HUES64 (cell line): ENCODE measurements at regions not wholly inside any gene's neighbourhood (a gene's known extent, or its start where the extent isn't known, plus 50 kb on each side); places are given as distances from the start of the nearest gene placed in this dataset.

ENCODE experiments used
- H3K27ac ChIP-seq: 2 replicates; pipeline ENCODE4 v1.7.0; 2013; ENCODE audit warnings: low read depth, low read length, inconsistent platforms
- H3K27me3 ChIP-seq: 2 replicates; pipeline ENCODE4 v1.6.1; 2013; ENCODE audit warnings: mild to moderate bottlenecking, low read length; ENCODE audit not compliant: insufficient read depth
- H3K36me3 ChIP-seq: 2 replicates; pipeline ENCODE4 v1.6.1; 2013; ENCODE audit warnings: mild to moderate bottlenecking, low read length; ENCODE audit not compliant: insufficient read depth
- H3K4me1 ChIP-seq: 2 replicates; pipeline ENCODE4 v1.6.1; 2013; ENCODE audit warnings: mild to moderate bottlenecking, low read length, moderate library complexity; ENCODE audit not compliant: insufficient read depth
- H3K4me3 ChIP-seq: 2 replicates; pipeline ENCODE4 v1.5.1; 2013; ENCODE audit warnings: mild to moderate bottlenecking, low read length, moderate library complexity
- H3K9ac ChIP-seq: 2 replicates; pipeline ENCODE4 v1.6.1; 2013; ENCODE audit warnings: mild to moderate bottlenecking, low read depth, low read length
- H3K9me3 ChIP-seq: 2 replicates; pipeline ENCODE4 v1.6.1; 2013; ENCODE audit warnings: low read depth, low read length; ENCODE audit not compliant: insufficient read depth
- WGBS: fragments of 150-250, 120-280 bp; methylation state at CpG from one replicate; pipeline ENCODE4 v1.1.7; 2013; ENCODE audit warnings: missing lambda C conversion rate; 5-methylcytosine and 5-hydroxymethylcytosine counted together

GRCh38 chr14:31987721-31988120 lies 89.4 kb upstream of the ARHGAP5 start:
- Histone ChIP-seq H3K9ac (no peak overlapping the region), H3K4me1 (peaks cover 17% of the 10 kb centered on the region; the same call in 1 of the 2 replicates), H3K9me3 (peaks cover 2% of the 10 kb centered on the region; the same call in 1 of the 2 replicates), H3K4me3 (no peak overlapping the region), H3K27me3 (no peaks in the 10 kb centered on the region), H3K27ac (no peak overlapping the region), H3K36me3 (no peaks in the 10 kb centered on the region)
- WGBS, result 82% methylated on average over 1 of the region's 1 CpG

- Histone ChIP-seq H3K4me1 (peaks cover 17% of the 10 kb centered on the region; the same call in 1 of the 2 replicates), H3K36me3 (no peaks in the 10 kb centered on the region), H3K9ac (no peak overlapping the region), H3K9me3 (no peaks in the 10 kb centered on the region), H3K4me3 (no peak overlapping the region), H3K27ac (no peak overlapping the region), H3K27me3 (no peaks in the 10 kb centered on the region)
- WGBS, result 38% methylated on average over 1 of the region's 1 CpG
Observed at GRCh38 chr14:31988244-31988643, 88.9 kb upstream of the ARHGAP5 start.

GRCh38 chr14:31990183-31990857 lies 86.8 kb upstream of the ARHGAP5 start:
- no peak overlapping the region for H3K9ac ChIP-seq
- H3K27ac ChIP-seq, result no peak overlapping the region
- no peaks in the 10 kb centered on the region for H3K36me3 ChIP-seq
- H3K9me3 ChIP-seq, result no peaks in the 10 kb centered on the region
- no peak overlapping the region for H3K4me3 ChIP-seq
- 79% methylated on average over 5 of the region's 6 CpGs for WGBS
- H3K27me3 ChIP-seq, result no peaks in the 10 kb centered on the region
- H3K4me1 ChIP-seq, result peaks cover 17% of the 10 kb centered on the region; the same call in 1 of the 2 replicates

DNA sequence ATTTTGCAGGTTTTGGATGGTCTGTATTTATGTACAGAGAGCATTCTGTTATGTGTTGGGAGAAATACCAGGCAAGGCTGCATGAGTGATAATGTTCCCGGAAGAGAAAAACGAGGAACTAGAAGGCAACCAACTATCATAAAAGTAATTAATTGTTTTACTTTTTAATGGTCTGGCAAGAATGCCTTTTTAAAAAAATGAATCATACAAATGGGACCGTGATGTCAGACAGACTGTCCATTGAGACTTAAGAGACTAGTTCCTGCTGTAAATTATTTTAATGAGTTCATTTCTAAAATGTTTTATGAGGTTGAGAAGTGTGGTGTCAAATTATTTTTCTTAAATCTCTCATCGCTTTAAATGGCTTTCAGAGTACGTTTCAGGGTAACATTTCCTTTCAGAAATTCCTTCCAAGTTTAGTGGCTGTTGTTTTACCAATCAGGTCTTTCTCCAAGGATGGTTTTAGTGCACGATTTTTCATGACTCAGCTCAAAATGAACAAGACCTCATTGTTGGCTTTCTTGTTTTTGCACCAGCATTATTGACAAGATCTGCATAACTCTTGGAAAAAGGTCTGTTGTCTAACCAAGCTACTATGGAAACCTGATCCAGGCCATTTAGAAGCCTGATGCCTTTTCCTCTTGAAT lies 86.1 kb upstream of the ARHGAP5 start:
- H3K36me3 ChIP-seq, result no peaks in the 10 kb centered on the region
- 94% methylated on average over 5 of the region's 6 CpGs for WGBS
- no peaks in the 10 kb centered on the region for H3K27me3 ChIP-seq
- no peak overlapping the region for H3K9ac ChIP-seq
- peaks cover 17% of the 10 kb centered on the region; the same call in 1 of the 2 replicates for H3K4me1 ChIP-seq
- H3K9me3 ChIP-seq, result no peaks in the 10 kb centered on the region
- no peak overlapping the region for H3K4me3 ChIP-seq
- H3K27ac ChIP-seq, result no peak overlapping the region

DNA sequence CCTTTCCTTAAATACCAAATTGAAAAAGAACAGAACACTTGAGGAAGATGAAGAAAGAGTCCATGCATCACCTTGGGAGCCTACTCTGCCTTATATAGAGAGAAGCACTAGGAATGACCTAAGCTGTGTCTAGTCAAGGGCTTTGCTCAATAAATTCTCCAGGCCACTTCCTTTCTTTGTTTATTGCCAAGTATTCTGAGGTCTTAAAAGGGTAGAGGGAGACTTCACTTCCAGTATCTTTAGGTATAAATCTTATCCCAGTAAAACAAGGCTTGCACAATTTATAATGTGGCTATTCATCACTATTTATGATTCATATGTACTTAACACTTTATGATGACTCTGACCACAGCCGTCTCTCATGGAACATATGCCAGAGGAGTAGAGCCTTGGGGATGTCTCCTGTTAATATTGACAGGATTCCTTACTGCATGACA lies 85.1 kb upstream of the ARHGAP5 start:
- H3K27me3 ChIP-seq, result no peaks in the 10 kb centered on the region
- no peaks in the 10 kb centered on the region for H3K36me3 ChIP-seq
- no peaks in the 10 kb centered on the region for H3K9me3 ChIP-seq
- H3K9ac ChIP-seq, result no peak overlapping the region
- no peak overlapping the region for H3K27ac ChIP-seq
- peaks cover 17% of the 10 kb centered on the region; the same call in 1 of the 2 replicates for H3K4me1 ChIP-seq
- 100% methylated on average over 1 of the region's 1 CpG for WGBS
- no peak overlapping the region for H3K4me3 ChIP-seq

DNA sequence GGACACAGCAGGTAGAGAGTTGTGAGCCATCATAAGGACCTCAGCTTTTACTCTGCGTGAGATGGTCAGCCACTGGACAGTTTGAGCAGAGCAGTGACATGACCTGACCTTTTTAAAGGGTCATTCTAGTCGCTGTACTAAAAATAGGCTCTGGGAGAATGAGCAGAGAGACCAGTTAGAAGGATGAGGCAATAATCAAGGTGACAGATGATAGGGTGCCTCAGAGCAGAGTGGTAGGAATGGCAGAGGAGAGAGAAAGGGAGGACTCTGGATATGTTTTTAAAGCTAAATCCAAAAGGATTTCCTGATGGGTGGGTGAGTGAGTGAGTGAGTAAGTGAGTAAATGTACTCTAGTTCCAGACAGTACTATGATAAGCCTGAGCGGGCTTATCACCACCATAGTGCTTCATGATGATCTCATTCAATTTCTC lies 83.6 kb upstream of the ARHGAP5 start:
- WGBS, result 89% methylated on average over 3 of the region's 3 CpGs
- H3K9ac ChIP-seq, result no peak overlapping the region
- H3K4me3 ChIP-seq, result no peak overlapping the region
- H3K27me3 ChIP-seq, result no peaks in the 10 kb centered on the region
- H3K4me1 ChIP-seq, result peaks cover 17% of the 10 kb centered on the region; the same call in 1 of the 2 replicates
- H3K9me3 ChIP-seq, result no peaks in the 10 kb centered on the region
- no peaks in the 10 kb centered on the region for H3K36me3 ChIP-seq
- H3K27ac ChIP-seq, result no peak overlapping the region

GRCh38 chr14:31994391-31995033 lies 82.6 kb upstream of the ARHGAP5 start:
- WGBS, result 74% methylated on average over 3 of the region's 3 CpGs
- Histone ChIP-seq H3K27ac (no peak overlapping the region), H3K4me3 (no peak overlapping the region), H3K9me3 (no peaks in the 10 kb centered on the region), H3K9ac (no peak overlapping the region), H3K36me3 (no peaks in the 10 kb centered on the region), H3K27me3 (no peaks in the 10 kb centered on the region), H3K4me1 (peaks cover 17% of the 10 kb centered on the region; the same call in 1 of the 2 replicates)

GRCh38 chr14:32003585-32003984 lies 73.5 kb upstream of the ARHGAP5 start:
- Histone ChIP-seq H3K4me1 (peaks cover 4% of the 10 kb centered on the region; the same call in 1 of the 2 replicates), H3K27me3 (no peaks in the 10 kb centered on the region), H3K36me3 (no peaks in the 10 kb centered on the region), H3K27ac (no peak overlapping the region), H3K9ac (no peak overlapping the region), H3K9me3 (no peaks in the 10 kb centered on the region), H3K4me3 (no peak overlapping the region)
- 93% methylated on average over 5 of the region's 5 CpGs for WGBS

DNA sequence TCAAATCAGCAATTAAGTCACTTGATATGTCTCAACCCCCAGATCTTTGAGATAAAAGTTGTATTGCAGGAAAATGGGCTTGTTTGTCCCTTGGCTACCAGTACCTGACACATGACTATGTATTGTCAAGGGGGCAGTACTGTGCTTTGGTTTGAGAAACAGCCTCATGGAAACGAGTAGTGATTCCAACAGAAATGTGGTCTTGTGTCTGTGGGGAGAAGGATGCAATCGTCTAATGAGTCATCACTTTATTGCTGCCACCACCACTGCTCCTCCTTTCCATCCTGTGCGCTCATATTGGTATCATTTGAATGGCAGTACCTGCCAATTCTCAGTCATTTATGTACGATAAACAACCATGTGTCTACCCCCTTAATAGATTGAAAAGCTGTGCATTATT lies 72.8 kb upstream of the ARHGAP5 start:
- H3K27me3 ChIP-seq, result no peaks in the 10 kb centered on the region
- peaks cover 4% of the 10 kb centered on the region; the same call in 1 of the 2 replicates for H3K4me1 ChIP-seq
- whole genome bisulfite sequencing, result 82% methylated on average over 4 of the region's 4 CpGs
- H3K27ac ChIP-seq, result no peak overlapping the region
- H3K9ac ChIP-seq, result no peak overlapping the region
- no peaks in the 10 kb centered on the region for H3K36me3 ChIP-seq
- no peaks in the 10 kb centered on the region for H3K9me3 ChIP-seq
- no peak overlapping the region for H3K4me3 ChIP-seq

- H3K27ac ChIP-seq, result no peak overlapping the region
- H3K9ac ChIP-seq, result no peak overlapping the region
- H3K4me1 ChIP-seq, result peaks cover 7% of the 10 kb centered on the region; the same call in 1 of the 2 replicates
- H3K27me3 ChIP-seq, result no peaks in the 10 kb centered on the region
- no peaks in the 10 kb centered on the region for H3K9me3 ChIP-seq
- 94% methylated on average over 5 of the region's 5 CpGs for WGBS
- H3K36me3 ChIP-seq, result no peaks in the 10 kb centered on the region
- no peak overlapping the region for H3K4me3 ChIP-seq
Observed at GRCh38 chr14:32005628-32006027, 71.5 kb upstream of the ARHGAP5 start.
